ENCODE measurements at regions not wholly inside any gene's neighbourhood (a gene's known extent, or its start where the extent isn't known, plus 50 kb on each side); places are given as distances from the start of the nearest gene placed in this dataset.

DNA sequence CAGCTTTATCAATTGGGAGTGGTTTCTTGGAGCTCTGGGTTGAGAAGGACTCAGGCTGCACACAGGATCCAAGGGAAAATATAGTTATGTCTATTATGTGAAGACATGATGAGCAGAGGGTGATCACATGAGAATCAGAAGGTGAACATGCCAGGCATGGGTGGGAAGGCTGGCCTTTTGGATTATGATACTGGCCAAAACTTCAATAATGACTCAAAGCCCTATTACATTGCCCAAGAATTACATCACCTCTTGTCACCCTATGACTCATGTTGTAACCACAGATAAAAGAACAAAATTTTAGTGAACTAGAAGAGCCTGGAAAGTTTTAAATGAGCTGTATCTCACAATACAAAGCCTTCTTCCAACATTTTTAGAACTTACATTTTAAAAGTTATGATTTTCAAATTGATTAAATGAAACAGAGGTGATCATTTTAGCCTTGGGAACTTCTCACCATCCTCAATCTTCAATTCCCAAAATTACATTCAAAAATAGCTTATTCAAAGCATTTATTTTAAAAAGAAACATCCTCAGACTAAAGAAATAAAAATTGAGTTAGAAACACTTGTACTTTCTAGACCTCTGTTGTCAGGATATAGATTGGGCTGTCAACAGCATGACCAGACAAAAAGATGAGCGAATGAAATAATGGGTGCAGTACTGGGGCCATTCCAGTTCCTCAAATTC lies 428.3 kb downstream of the MBD2 start:
- Histone ChIP-seq H3K9me3 (no peaks in the 10 kb centered on the region), H3K4me3 (ENCODE audit: low read depth, low read length) (no peak overlapping the region), H3K36me3 (no peaks in the 10 kb centered on the region), H3K27me3 (no peaks in the 10 kb centered on the region), H3K4me1 (no peaks in the 10 kb centered on the region)
- TF ChIP-seq, protein P1, sequence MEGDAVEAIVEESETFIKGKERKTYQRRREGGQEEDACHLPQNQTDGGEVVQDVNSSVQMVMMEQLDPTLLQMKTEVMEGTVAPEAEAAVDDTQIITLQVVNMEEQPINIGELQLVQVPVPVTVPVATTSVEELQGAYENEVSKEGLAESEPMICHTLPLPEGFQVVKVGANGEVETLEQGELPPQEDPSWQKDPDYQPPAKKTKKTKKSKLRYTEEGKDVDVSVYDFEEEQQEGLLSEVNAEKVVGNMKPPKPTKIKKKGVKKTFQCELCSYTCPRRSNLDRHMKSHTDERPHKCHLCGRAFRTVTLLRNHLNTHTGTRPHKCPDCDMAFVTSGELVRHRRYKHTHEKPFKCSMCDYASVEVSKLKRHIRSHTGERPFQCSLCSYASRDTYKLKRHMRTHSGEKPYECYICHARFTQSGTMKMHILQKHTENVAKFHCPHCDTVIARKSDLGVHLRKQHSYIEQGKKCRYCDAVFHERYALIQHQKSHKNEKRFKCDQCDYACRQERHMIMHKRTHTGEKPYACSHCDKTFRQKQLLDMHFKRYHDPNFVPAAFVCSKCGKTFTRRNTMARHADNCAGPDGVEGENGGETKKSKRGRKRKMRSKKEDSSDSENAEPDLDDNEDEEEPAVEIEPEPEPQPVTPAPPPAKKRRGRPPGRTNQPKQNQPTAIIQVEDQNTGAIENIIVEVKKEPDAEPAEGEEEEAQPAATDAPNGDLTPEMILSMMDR (IDR thresholded peaks at IDR 0.05; ENCODE audit: low read depth, low read length) = no peak
- no peak for DNase-seq

DNA sequence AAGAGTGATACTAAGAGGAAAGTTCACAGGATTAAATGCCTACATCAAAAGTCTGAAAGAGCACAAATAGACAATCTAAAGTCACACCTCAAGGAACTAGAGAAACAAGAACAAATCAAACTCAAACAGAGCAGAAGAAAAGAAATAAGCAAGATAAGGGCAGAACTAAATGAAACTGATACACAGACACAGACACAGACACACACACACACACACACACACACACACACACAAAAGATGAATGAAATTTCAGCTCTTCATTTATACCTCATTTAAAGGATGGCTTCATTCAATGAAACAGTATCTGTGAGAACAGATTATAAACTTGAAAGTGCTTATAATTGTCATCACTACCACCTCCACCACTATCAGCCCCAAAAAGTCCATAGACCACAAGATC lies 428.9 kb downstream of the MBD2 start:
- no peaks in the 10 kb centered on the region for H3K36me3 ChIP-seq
- TF ChIP-seq, protein P1 (IDR thresholded peaks at IDR 0.05; ENCODE audit: low read depth, low read length) = no peak
- no peaks in the 10 kb centered on the region for H3K9me3 ChIP-seq
- H3K4me1 ChIP-seq = no peaks in the 10 kb centered on the region
- DNase-seq = no peak
- H3K4me3 ChIP-seq (ENCODE audit: low read depth, low read length) = no peak overlapping the region
- no peaks in the 10 kb centered on the region for H3K27me3 ChIP-seq

DNA sequence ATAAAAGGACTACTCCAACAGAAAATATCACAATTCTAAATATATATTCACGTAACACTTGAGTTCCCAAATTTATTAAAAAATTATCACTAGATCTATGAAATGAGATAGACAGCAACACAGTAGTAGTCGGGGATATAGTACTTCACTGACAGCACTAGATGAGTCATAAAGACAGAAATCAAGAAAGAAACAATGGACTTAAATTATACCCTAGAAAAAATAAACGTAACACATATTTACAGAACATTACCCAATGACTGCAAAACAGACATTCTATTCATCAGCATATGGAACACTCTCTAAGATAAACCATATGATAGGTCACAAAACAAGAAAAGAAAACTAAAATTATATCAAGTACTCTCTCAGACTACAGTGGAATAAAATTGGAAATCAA lies 429.4 kb downstream of the MBD2 start:
- Histone ChIP-seq H3K9me3 (no peaks in the 10 kb centered on the region), H3K4me1 (no peaks in the 10 kb centered on the region), H3K4me3 (ENCODE audit: low read depth, low read length) (no peak overlapping the region), H3K36me3 (no peaks in the 10 kb centered on the region), H3K27me3 (no peaks in the 10 kb centered on the region)
- TF ChIP-seq, protein P1 (IDR thresholded peaks at IDR 0.05; ENCODE audit: low read depth, low read length) = no peak
- no peak for DNase-seq

DNA sequence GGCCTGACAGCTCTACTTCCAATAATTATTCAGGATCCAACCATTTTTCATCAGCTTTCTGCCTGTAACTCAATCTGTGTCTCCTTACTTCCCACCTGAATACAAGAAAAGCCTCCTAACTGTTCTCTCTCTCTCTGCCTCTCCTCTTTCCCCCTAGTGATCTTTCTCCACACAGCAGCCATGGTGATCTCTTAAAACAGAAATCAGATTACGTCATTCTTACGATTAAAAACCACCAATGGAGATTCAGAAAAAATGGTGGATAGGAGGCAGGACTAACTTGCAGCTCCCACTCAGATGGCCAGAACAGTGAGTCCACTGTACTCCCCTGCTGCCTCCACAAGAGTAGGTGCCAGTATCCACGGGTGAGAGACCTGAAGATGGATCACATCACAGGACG lies 431.7 kb downstream of the MBD2 start:
- no peak for DNase-seq
- Histone ChIP-seq H3K27me3 (no peaks in the 10 kb centered on the region), H3K4me3 (ENCODE audit: low read depth, low read length) (no peak overlapping the region), H3K36me3 (no peaks in the 10 kb centered on the region), H3K9me3 (no peaks in the 10 kb centered on the region), H3K4me1 (no peaks in the 10 kb centered on the region)
- TF ChIP-seq, protein P1 (IDR thresholded peaks at IDR 0.05; ENCODE audit: low read depth, low read length) = no peak

DNA sequence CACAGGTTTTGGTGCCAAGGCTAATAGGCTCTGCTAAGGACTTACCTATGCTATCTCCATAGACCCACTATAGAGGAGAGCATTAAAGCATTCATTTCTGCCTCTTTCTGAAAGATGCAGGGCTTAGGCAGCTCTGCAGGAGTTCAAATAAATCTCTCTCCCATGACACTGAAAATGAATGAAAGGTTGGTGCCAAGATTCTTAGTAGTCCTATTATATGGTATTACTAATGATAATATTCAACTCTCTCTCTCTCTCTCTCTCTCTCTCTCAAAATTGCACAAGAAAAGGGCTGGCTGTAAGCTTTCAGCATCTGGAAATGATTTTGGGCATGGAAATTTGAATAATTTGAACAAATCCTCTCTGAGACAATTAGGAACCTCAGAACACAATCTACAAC lies 433.7 kb downstream of the MBD2 start:
- DNase-seq = no peak
- Histone ChIP-seq H3K4me3 (ENCODE audit: low read depth, low read length) (no peak overlapping the region), H3K27me3 (no peaks in the 10 kb centered on the region), H3K36me3 (no peaks in the 10 kb centered on the region), H3K4me1 (no peaks in the 10 kb centered on the region), H3K9me3 (no peaks in the 10 kb centered on the region)
- TF ChIP-seq, protein P1 (IDR thresholded peaks at IDR 0.05; ENCODE audit: low read depth, low read length) = no peak

DNA sequence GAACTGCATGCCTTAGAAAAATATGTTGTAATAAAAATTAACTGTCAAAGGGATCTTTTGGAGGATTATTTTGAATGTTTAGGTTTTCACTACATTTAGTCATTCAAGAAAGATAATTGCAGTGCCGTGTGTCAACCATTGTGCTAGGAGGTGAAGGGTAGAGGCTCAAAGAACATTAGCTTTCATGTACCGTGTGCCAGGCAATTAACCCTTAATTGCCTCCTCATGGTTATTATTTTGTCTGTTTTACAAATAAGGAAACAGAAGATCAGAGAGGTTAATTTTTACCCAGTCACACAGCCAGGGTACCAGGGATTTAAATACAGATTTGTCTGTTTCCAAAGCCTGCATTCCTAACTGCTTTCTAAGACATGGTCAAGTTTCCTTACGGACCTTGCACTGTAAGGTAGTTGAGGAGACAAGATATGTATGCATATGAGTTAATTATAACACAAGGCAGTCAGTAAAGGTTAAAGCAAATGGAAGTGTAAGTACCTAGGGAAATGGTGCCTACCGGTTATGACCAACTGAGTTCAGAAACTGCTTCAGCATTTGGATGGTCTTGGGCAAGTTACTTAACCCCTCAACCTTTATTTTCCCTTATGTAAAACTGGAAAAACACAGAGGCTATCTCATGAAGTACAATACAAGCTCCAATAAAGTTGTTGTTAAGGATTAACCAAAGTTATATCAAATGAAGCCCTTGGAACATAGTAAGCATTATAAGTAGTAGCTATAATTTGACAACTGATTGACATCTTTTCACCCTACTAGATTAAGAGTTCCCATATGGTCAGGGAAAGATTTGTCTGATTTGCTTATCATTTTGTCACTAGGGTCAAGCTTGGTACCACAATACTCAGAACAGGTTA lies 434.9 kb downstream of the MBD2 start:
- Histone ChIP-seq H3K36me3 (no peaks in the 10 kb centered on the region), H3K27me3 (no peaks in the 10 kb centered on the region), H3K4me3 (ENCODE audit: low read depth, low read length) (no peak overlapping the region), H3K9me3 (no peaks in the 10 kb centered on the region), H3K4me1 (no peaks in the 10 kb centered on the region)
- TF ChIP-seq, protein P1 (IDR thresholded peaks at IDR 0.05; ENCODE audit: low read depth, low read length) = no peak
- DNase-seq = no peak

All from BE2C (cell line).